Neuron (in vitro differentiated cells): ENCODE measurements at regions not wholly inside any gene's neighbourhood (a gene's known extent, or its start where the extent isn't known, plus 50 kb on each side); places are given as distances from the start of the nearest gene placed in this dataset.

Experiments used
- H2AFZ ChIP-seq: one replicate; pipeline ENCODE4 v1.6.1; 2013; ENCODE audit warnings: low read depth, mild to moderate bottlenecking, inconsistent platforms, low read length, moderate library complexity
- H3K27me3 ChIP-seq: one replicate; pipeline ENCODE4 v1.6.1; 2013; ENCODE audit warnings: low read length; ENCODE audit not compliant: insufficient read depth
- H3K36me3 ChIP-seq: one replicate; pipeline ENCODE4 v1.6.1; 2013; ENCODE audit warnings: low read length; ENCODE audit not compliant: insufficient read depth
- H3K4me1 ChIP-seq: one replicate; pipeline ENCODE4 v1.6.1; 2013; ENCODE audit warnings: low read length; ENCODE audit not compliant: insufficient read depth
- H3K4me3 ChIP-seq: 2 replicates; pipeline ENCODE4 v1.5.1; 2013; ENCODE audit warnings: mild to moderate bottlenecking, low read length, moderate library complexity
- H3K9me3 ChIP-seq: one replicate; pipeline ENCODE4 v1.6.1; 2013; ENCODE audit warnings: low read length

GRCh38 chr18:60862988-60863387 lies 470.2 kb upstream of the CDH20 start:
- Histone ChIP-seq H3K27me3 (no peaks in the 10 kb centered on the region), H2AFZ (no peak overlapping the region), H3K36me3 (no peaks in the 10 kb centered on the region), H3K4me3 (no peak overlapping the region), H3K4me1 (no peaks in the 10 kb centered on the region), H3K9me3 (no peaks in the 10 kb centered on the region)

GRCh38 chr18:60865801-60866200 lies 467.4 kb upstream of the CDH20 start:
- Histone ChIP-seq H3K4me1 (no peaks in the 10 kb centered on the region), H3K27me3 (no peaks in the 10 kb centered on the region), H3K4me3 (no peak overlapping the region), H2AFZ (no peak overlapping the region), H3K9me3 (no peaks in the 10 kb centered on the region), H3K36me3 (no peaks in the 10 kb centered on the region)

GRCh38 chr18:60870261-60871153 lies 462.7 kb upstream of the CDH20 start:
- H3K4me1 ChIP-seq, result no peaks in the 10 kb centered on the region
- H3K4me3 ChIP-seq, result no peak overlapping the region
- H2AFZ ChIP-seq, result no peak overlapping the region
- H3K27me3 ChIP-seq, result no peaks in the 10 kb centered on the region
- H3K9me3 ChIP-seq, result no peaks in the 10 kb centered on the region
- H3K36me3 ChIP-seq, result no peaks in the 10 kb centered on the region

GRCh38 chr18:60872434-60872833 lies 460.8 kb upstream of the CDH20 start:
- Histone ChIP-seq H3K4me1 (no peaks in the 10 kb centered on the region), H3K36me3 (no peaks in the 10 kb centered on the region), H3K9me3 (no peaks in the 10 kb centered on the region), H3K4me3 (no peak overlapping the region), H2AFZ (no peak overlapping the region), H3K27me3 (no peaks in the 10 kb centered on the region)

GRCh38 chr18:60873708-60874107 lies 459.5 kb upstream of the CDH20 start:
- H3K9me3 ChIP-seq, result no peaks in the 10 kb centered on the region
- H3K36me3 ChIP-seq, result no peaks in the 10 kb centered on the region
- H3K4me3 ChIP-seq, result no peak overlapping the region
- H3K4me1 ChIP-seq, result no peaks in the 10 kb centered on the region
- H3K27me3 ChIP-seq, result no peaks in the 10 kb centered on the region
- H2AFZ ChIP-seq, result no peak overlapping the region

- H3K27me3 ChIP-seq, result no peaks in the 10 kb centered on the region
- no peaks in the 10 kb centered on the region for H3K36me3 ChIP-seq
- no peaks in the 10 kb centered on the region for H3K9me3 ChIP-seq
- no peak overlapping the region for H3K4me3 ChIP-seq
- H2AFZ ChIP-seq, result no peak overlapping the region
- H3K4me1 ChIP-seq, result no peaks in the 10 kb centered on the region
Measured at GRCh38 chr18:60875957-60876507, 457.2 kb upstream of the CDH20 start.

- Histone ChIP-seq H3K27me3 (no peaks in the 10 kb centered on the region), H3K4me1 (no peaks in the 10 kb centered on the region), H3K36me3 (no peaks in the 10 kb centered on the region), H3K4me3 (no peak overlapping the region), H3K9me3 (no peaks in the 10 kb centered on the region), H2AFZ (no peak overlapping the region)
Measured at GRCh38 chr18:60880184-60880583, 453.0 kb upstream of the CDH20 start.

- Histone ChIP-seq H3K27me3 (no peaks in the 10 kb centered on the region), H3K4me1 (peaks cover 3% of the 10 kb centered on the region), H2AFZ (no peak overlapping the region), H3K9me3 (no peaks in the 10 kb centered on the region), H3K36me3 (no peaks in the 10 kb centered on the region), H3K4me3 (no peak overlapping the region)
Measured at GRCh38 chr18:60883587-60883986, 449.6 kb upstream of the CDH20 start.

- Histone ChIP-seq H3K4me3 (no peak overlapping the region), H3K36me3 (no peaks in the 10 kb centered on the region), H2AFZ (no peak overlapping the region), H3K4me1 (peaks cover 3% of the 10 kb centered on the region), H3K27me3 (no peaks in the 10 kb centered on the region), H3K9me3 (no peaks in the 10 kb centered on the region)
Measured at GRCh38 chr18:60888071-60888624, 445.1 kb upstream of the CDH20 start.

GRCh38 chr18:60889442-60889841 lies 443.8 kb upstream of the CDH20 start:
- no peaks in the 10 kb centered on the region for H3K36me3 ChIP-seq
- no peaks in the 10 kb centered on the region for H3K9me3 ChIP-seq
- no peaks in the 10 kb centered on the region for H3K27me3 ChIP-seq
- H3K4me1 ChIP-seq, result peaks cover 3% of the 10 kb centered on the region
- no peak overlapping the region for H3K4me3 ChIP-seq
- no peak overlapping the region for H2AFZ ChIP-seq

- Histone ChIP-seq H2AFZ (no peak overlapping the region), H3K27me3 (no peaks in the 10 kb centered on the region), H3K4me1 (peaks cover 3% of the 10 kb centered on the region), H3K36me3 (no peaks in the 10 kb centered on the region), H3K4me3 (no peak overlapping the region), H3K9me3 (no peaks in the 10 kb centered on the region)
Measured at GRCh38 chr18:60891936-60892335, 441.3 kb upstream of the CDH20 start.

- no peaks in the 10 kb centered on the region for H3K27me3 ChIP-seq
- no peaks in the 10 kb centered on the region for H3K9me3 ChIP-seq
- H2AFZ ChIP-seq, result no peak overlapping the region
- peaks cover 3% of the 10 kb centered on the region for H3K4me1 ChIP-seq
- H3K36me3 ChIP-seq, result no peaks in the 10 kb centered on the region
- no peak overlapping the region for H3K4me3 ChIP-seq
Measured at GRCh38 chr18:60892441-60892840, 440.8 kb upstream of the CDH20 start.

- no peak overlapping the region for H3K4me3 ChIP-seq
- no peak overlapping the region for H2AFZ ChIP-seq
- H3K27me3 ChIP-seq, result no peaks in the 10 kb centered on the region
- H3K9me3 ChIP-seq, result no peaks in the 10 kb centered on the region
- H3K4me1 ChIP-seq, result peaks cover 3% of the 10 kb centered on the region
- no peaks in the 10 kb centered on the region for H3K36me3 ChIP-seq
Measured at GRCh38 chr18:60892855-60893254, 440.4 kb upstream of the CDH20 start.
